ENCODE measurements at regions not wholly inside any gene's neighbourhood (a gene's known extent, or its start where the extent isn't known, plus 50 kb on each side); places are given as distances from the start of the nearest gene placed in this dataset.

DNA sequence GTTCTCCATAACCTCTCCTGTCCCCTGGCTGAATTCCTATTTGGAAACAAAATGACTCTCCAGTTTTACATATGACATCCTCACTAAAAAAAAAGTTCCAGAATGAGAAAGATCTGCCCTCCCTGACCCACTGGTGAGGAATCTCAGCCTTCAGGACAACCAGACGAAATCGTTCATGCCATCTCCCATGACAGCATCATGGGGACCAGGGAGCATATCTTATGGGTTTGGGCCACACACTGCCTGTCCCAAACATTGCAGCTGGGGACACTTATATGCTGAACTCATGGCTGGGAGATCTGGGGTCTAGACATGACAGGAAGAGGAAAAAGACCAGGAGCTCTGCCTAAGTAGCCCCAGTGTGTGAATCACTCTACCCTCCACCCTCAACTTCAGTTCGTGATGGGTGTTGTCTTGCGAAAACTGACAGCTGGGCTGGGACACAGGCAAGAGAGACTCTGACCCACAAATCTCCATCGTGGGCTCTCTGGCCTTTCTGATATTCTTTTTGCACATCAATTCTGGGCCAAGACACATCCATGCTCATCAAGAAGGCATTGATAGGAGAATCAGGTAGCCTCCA is 102.0 kb downstream of the ZNF280B start:
- Histone ChIP-seq H2BK120ac (replicated peaks; ENCODE audit: low read depth, low read length) (no peak overlapping the region), H3K4ac (replicated peaks; ENCODE audit: insufficient read length, low read depth, low read length) (no peak overlapping the region), H2AK5ac (ENCODE audit: low read depth, low read length) (no peak overlapping the region), H2BK12ac (ENCODE audit: low read depth, low read length) (no peak overlapping the region), H3K9me3 (ENCODE audit: insufficient read depth in 2 of 2, low read depth in 1 of 2, low read length in 1 of 2) (no peaks in the 10 kb centered on the region), H3K27ac (ENCODE audit: low read depth, low read length) (no peak overlapping the region), H3K9ac (replicated peaks in 1 of 4; ENCODE audit: extremely low read depth in 1 of 4, low read depth in 3 of 4, low read length in 3 of 4) (no peak overlapping the region), H3K4me3 (ENCODE audit: extremely low read depth in 1 of 4, insufficient read depth in 2 of 4, low read depth in 3 of 4, low read length in 4 of 4) (no peak overlapping the region), H4K91ac (replicated peaks; ENCODE audit: insufficient read length, low read length) (no peak overlapping the region), H2BK5ac (ENCODE audit: low read depth, low read length) (no peak overlapping the region), H3K27me3 (replicated peaks in 1 of 4; ENCODE audit: control insufficient read depth in 3 of 4, extremely low read depth in 1 of 4, insufficient read depth in 3 of 4, low read length in 3 of 4) (peaks cover 74 to 98% (median 92%) of the 10 kb centered on the region in 4 experiments), H3K56ac (replicated peaks; ENCODE audit: insufficient read length, low read depth, low read length) (no peak overlapping the region), H4K20me1 (replicated peaks in 1 of 2; ENCODE audit: control insufficient read depth in 1 of 2, insufficient read depth in 2 of 2, low read length in 2 of 2) (peaks cover 0 to 2% of the 10 kb centered on the region in 2 experiments), H2BK20ac (ENCODE audit: low read length) (no peak overlapping the region), H3K18ac (ENCODE audit: extremely low read depth, low read length) (no peak overlapping the region), H3K79me1 (ENCODE audit: low read depth, low read length) (no peaks in the 10 kb centered on the region), H4K8ac (ENCODE audit: extremely low read depth, insufficient read depth, low read length) (no peak overlapping the region), H2AFZ (ENCODE audit: low read length) (no peak overlapping the region), H3K4me1 (replicated peaks in 1 of 4; ENCODE audit: control insufficient read depth in 3 of 4, insufficient read depth in 4 of 4, low read length in 3 of 4) (no peaks in the 10 kb centered on the region), H3K36me3 (ENCODE audit: control insufficient read depth in 2 of 4, insufficient read depth in 4 of 4, low read length in 3 of 4) (no peaks in the 10 kb centered on the region), H3K23me2 (ENCODE audit: low read depth, low read length) (no peaks in the 10 kb centered on the region), H4K5ac (ENCODE audit: insufficient read length, low read depth, low read length) (no peak overlapping the region), H3K4me2 (ENCODE audit: insufficient read depth in 1 of 2, low read depth in 2 of 2, low read length in 2 of 2) (no peak overlapping the region), H3K14ac (ENCODE audit: insufficient read length) (no peak overlapping the region), H2BK15ac (ENCODE audit: low read length) (no peak overlapping the region), H3K23ac (ENCODE audit: insufficient read length) (no peak overlapping the region), H3K79me2 (ENCODE audit: control insufficient read depth in 1 of 2, insufficient read depth in 2 of 2, low read length in 2 of 2) (no peaks in the 10 kb centered on the region)
- FAIRE-seq (no peak), DNase-seq (ENCODE audit: low read depth in 1 of 2, low spot score in 2 of 2) (no peak)
- 73% methylated on average over 5 of the region's 5 CpGs; no CpG with 5 or more reads in 1 of the 2 experiments for WGBS, 2 experiments (ENCODE audit: extremely low coverage in 1 of 2, insufficient coverage in 1 of 2, insufficient read length in 1 of 2, insufficient replicate concordance in 2 of 2, low coverage in 1 of 2, low lambda C conversion rate in 2 of 2, missing lambda C conversion rate in 1 of 2)
- POLR2A ChIA-PET (ENCODE audit: partially characterized antibody): no interaction called here
- CTCF ChIA-PET (ENCODE audit: partially characterized antibody): interaction anchor here (0.5 to 5.0 kb wide), 7 partner anchors 9 to 63 kb away, joined by 3 to 31 read pairs (median 4); no protein-coding TSS in a partner anchor
- TF ChIP-seq CEBPB (IDR thresholded peaks at IDR 0.05; ENCODE audit: low read depth, low read length) (no peak), GABPA (IDR thresholded peaks at IDR 0.05; ENCODE audit: borderline replicate concordance, insufficient read depth, low read length) (no peak), KDM5A (IDR thresholded peaks at IDR 0.05; ENCODE audit: low read length) (no peak), SAP30 (IDR thresholded peaks at IDR 0.05; ENCODE audit: insufficient read depth, insufficient replicate concordance, low read length) (no peak), EZH2 (IDR thresholded peaks at IDR 0.05; ENCODE audit: low read depth, low read length, severe bottlenecking) (no peak), PHF8 (conservative IDR thresholded peaks at IDR 0.05; ENCODE audit: low read depth, low read length) (no peak), JUND (IDR thresholded peaks at IDR 0.05; ENCODE audit: low read length) (no peak), KDM1A (IDR thresholded peaks at IDR 0.05; ENCODE audit: borderline replicate concordance, low read length) (no peak), POLR2A (IDR thresholded peaks at IDR 0.05; ENCODE audit: control extremely low read depth in 1 of 2, low read depth in 2 of 2, low read length in 2 of 2) (no peak), CBX5 (IDR thresholded peaks at IDR 0.05; ENCODE audit: low read depth, low read length) (no peak), TBP (IDR thresholded peaks at IDR 0.05; ENCODE audit: low read depth, low read length) (no peak), RXRA (IDR thresholded peaks at IDR 0.05; ENCODE audit: insufficient read depth, low read depth, low read length) (no peak), CHD2 (IDR thresholded peaks at IDR 0.05; ENCODE audit: low read length) (no peak), CREB1 (IDR thresholded peaks at IDR 0.05) (no peak), BACH1 (IDR thresholded peaks at IDR 0.05; ENCODE audit: low read length) (no peak)

Data from H1 (cell line).